WTC11 (cell line): ENCODE measurements at regions not wholly inside any gene's neighbourhood (a gene's known extent, or its start where the extent isn't known, plus 50 kb on each side); places are given as distances from the start of the nearest gene placed in this dataset.

Experiments used
- ATAC-seq: fragments of 200-7000 bp; cut with Tn5 transposase; 2 replicates; pipeline ENCODE4 v1.10.0; 2021; ENCODE audit warnings: mild to moderate bottlenecking, moderate library complexity
- CTCF ChIA-PET: fragments of 300-600 bp; sonication (Branson Sonifier 250); formaldehyde crosslinking; loops from one replicate; lab custom pipeline; 2021; ENCODE audit warnings: antibody characterized with exemption; lab: Charles Lee
- POLR2A ChIA-PET: fragments of 350-600 bp; sonication (Branson Sonifier 250); formaldehyde crosslinking; loops from one replicate; lab custom pipeline; 2021; ENCODE audit warnings: antibody characterized with exemption; lab: Charles Lee
- DNase-seq: peaks from one replicate; pipeline ENCODE4 v3.0.0; 2021; ENCODE audit warnings: low spot score
- H3K27ac Mint-ChIP-seq: 2 replicates; pipeline ENCODE4 v1.8.0; 2021; ENCODE audit warnings: mixed read lengths
- H3K27me3 Mint-ChIP-seq: 2 replicates; pipeline ENCODE4 v1.8.0; 2021; ENCODE audit warnings: low read depth, mild to moderate bottlenecking, moderate library complexity, mixed read lengths
- H3K36me3 Mint-ChIP-seq: 2 replicates; pipeline ENCODE4 v1.8.0; 2021; ENCODE audit warnings: mixed read lengths
- H3K4me1 Mint-ChIP-seq: 2 replicates; pipeline ENCODE4 v1.8.0; 2022; ENCODE audit warnings: mixed read lengths
- H3K4me3 Mint-ChIP-seq: 2 replicates; pipeline ENCODE4 v1.8.0; 2021; ENCODE audit warnings: mild to moderate bottlenecking, moderate library complexity, mixed read lengths
- H3K9me3 Mint-ChIP-seq: 2 replicates; pipeline ENCODE4 v1.8.0; 2021; ENCODE audit warnings: mixed read lengths
- CREM ChIP-seq: sonication (generic); formaldehyde crosslinking; IDR thresholded peaks from 2 replicates; pipeline ENCODE4 v1.8.1; 2022; ENCODE audit warnings: mild to moderate bottlenecking, missing genetic modification reagents, moderate library complexity
- ELF4 ChIP-seq: sonication (generic); formaldehyde crosslinking; IDR thresholded peaks from 2 replicates; pipeline ENCODE4 v1.8.1; 2022; ENCODE audit warnings: low read depth, mild to moderate bottlenecking, moderate library complexity, missing genetic modification reagents
- FOXP1 ChIP-seq: sonication (generic); formaldehyde crosslinking; IDR thresholded peaks from 2 replicates; pipeline ENCODE4 v1.8.0; 2022; ENCODE audit warnings: missing genetic modification reagents, mild to moderate bottlenecking, moderate library complexity, borderline replicate concordance
- GRHL2 ChIP-seq: fragments of 250-450 bp; sonication (Bioruptor Pico); IDR thresholded peaks from 2 replicates; pipeline ENCODE4 v1.8.0; 2022; ENCODE audit warnings: mild to moderate bottlenecking, moderate library complexity; ENCODE audit not compliant: insufficient replicate concordance, severe bottlenecking
- GTF2I ChIP-seq: fragments of 250-450 bp; sonication (Bioruptor Pico); conservative IDR thresholded peaks from 2 replicates; pipeline ENCODE4 v1.4.0; 2021; ENCODE audit warnings: mild to moderate bottlenecking
- IRF2 ChIP-seq: sonication (generic); formaldehyde crosslinking; IDR thresholded peaks from 2 replicates; pipeline ENCODE4 v1.8.0; 2022; ENCODE audit warnings: low read depth, missing genetic modification reagents, borderline replicate concordance
- MXD4 ChIP-seq: fragments of 250-450 bp; sonication (Bioruptor Pico); IDR thresholded peaks from 2 replicates; pipeline ENCODE4 v1.8.0; 2021; ENCODE audit warnings: mild to moderate bottlenecking, moderate library complexity, borderline replicate concordance
- NFE2L1 ChIP-seq: sonication (generic); formaldehyde crosslinking; IDR thresholded peaks from 2 replicates; pipeline ENCODE4 v1.8.1; 2023; ENCODE audit warnings: missing genetic modification reagents
- PRDM15 ChIP-seq: sonication (generic); formaldehyde crosslinking; IDR thresholded peaks from 2 replicates; pipeline ENCODE4 v1.8.0; 2022; ENCODE audit warnings: missing genetic modification reagents
- PREB ChIP-seq: sonication (generic); formaldehyde crosslinking; IDR thresholded peaks from 2 replicates; pipeline ENCODE4 v1.8.1; 2022; ENCODE audit warnings: mild to moderate bottlenecking, missing genetic modification reagents, moderate library complexity, borderline replicate concordance
- SMAD3 ChIP-seq: sonication (generic); formaldehyde crosslinking; IDR thresholded peaks from 2 replicates; pipeline ENCODE4 v1.8.0; 2022; ENCODE audit warnings: missing genetic modification reagents, mild to moderate bottlenecking, borderline replicate concordance
- SOX15 ChIP-seq: fragments of 250-450 bp; sonication (Bioruptor Pico); IDR thresholded peaks from 2 replicates; pipeline ENCODE4 v1.9.0; 2021; ENCODE audit warnings: mild to moderate bottlenecking
- ZBTB21 ChIP-seq: sonication (generic); formaldehyde crosslinking; IDR thresholded peaks from 2 replicates; pipeline ENCODE4 v1.8.1; 2023; ENCODE audit warnings: mild to moderate bottlenecking, missing genetic modification reagents, borderline replicate concordance
- ZNF121 ChIP-seq: sonication (generic); formaldehyde crosslinking; IDR thresholded peaks from 2 replicates; pipeline ENCODE4 v1.8.0; 2023; ENCODE audit warnings: missing genetic modification reagents
- ZNF138 ChIP-seq: sonication (generic); formaldehyde crosslinking; conservative IDR thresholded peaks from 2 replicates; pipeline ENCODE4 v1.8.1; 2022; ENCODE audit warnings: mild to moderate bottlenecking, moderate library complexity, missing genetic modification reagents
- ZNF219 ChIP-seq: sonication (generic); formaldehyde crosslinking; IDR thresholded peaks from 2 replicates; pipeline ENCODE4 v1.8.0; 2023; ENCODE audit warnings: missing genetic modification reagents, mild to moderate bottlenecking, borderline replicate concordance
- ZNF263 ChIP-seq: sonication (generic); formaldehyde crosslinking; IDR thresholded peaks from 2 replicates; pipeline ENCODE4 v1.8.1; 2022; ENCODE audit warnings: low read depth, mild to moderate bottlenecking, moderate library complexity, missing genetic modification reagents
- ZNF317 ChIP-seq: sonication (generic); formaldehyde crosslinking; IDR thresholded peaks from 2 replicates; pipeline ENCODE4 v1.8.1; 2023; ENCODE audit warnings: low read depth, mild to moderate bottlenecking, moderate library complexity, missing genetic modification reagents, borderline replicate concordance
- ZNF532 ChIP-seq: fragments of 250-450 bp; sonication (Bioruptor Pico); IDR thresholded peaks from 2 replicates; pipeline ENCODE4 v1.9.0; 2021; ENCODE audit warnings: mild to moderate bottlenecking, borderline replicate concordance
- ZNF671 ChIP-seq: fragments of 250-450 bp; sonication (Bioruptor Pico); IDR thresholded peaks from 2 replicates; pipeline ENCODE4 v1.8.0; 2021; ENCODE audit warnings: mild to moderate bottlenecking
- TF ChIP-seq, protein P1 (sequence below): sonication (generic); formaldehyde crosslinking; IDR thresholded peaks from 2 replicates; pipeline ENCODE4 v1.8.1; 2022; ENCODE audit warnings: low read depth, mild to moderate bottlenecking, moderate library complexity, missing genetic modification reagents, borderline replicate concordance

- TF ChIP-seq CREM (CRISPR knock-in tag) (no peak), NFE2L1 (no peak), ZBTB21 (CRISPR knock-in tag) (no peak), ZNF532 (CRISPR knock-in tag) (no peak), FOXP1 (no peak), PRDM15 (no peak), SMAD3 (no peak), ZNF317 (no peak), GTF2I (CRISPR knock-in tag) (no peak), SOX15 (CRISPR knock-in tag) (no peak)
- TF ChIP-seq, protein P1, sequence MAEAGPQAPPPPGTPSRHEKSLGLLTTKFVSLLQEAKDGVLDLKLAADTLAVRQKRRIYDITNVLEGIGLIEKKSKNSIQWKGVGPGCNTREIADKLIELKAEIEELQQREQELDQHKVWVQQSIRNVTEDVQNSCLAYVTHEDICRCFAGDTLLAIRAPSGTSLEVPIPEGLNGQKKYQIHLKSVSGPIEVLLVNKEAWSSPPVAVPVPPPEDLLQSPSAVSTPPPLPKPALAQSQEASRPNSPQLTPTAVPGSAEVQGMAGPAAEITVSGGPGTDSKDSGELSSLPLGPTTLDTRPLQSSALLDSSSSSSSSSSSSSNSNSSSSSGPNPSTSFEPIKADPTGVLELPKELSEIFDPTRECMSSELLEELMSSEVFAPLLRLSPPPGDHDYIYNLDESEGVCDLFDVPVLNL, result no peak
- no peaks in the 10 kb centered on the region for H3K27me3 Mint-ChIP-seq
- ATAC-seq (no peak), DNase-seq (no peak)
- no peaks in the 10 kb centered on the region for H3K36me3 Mint-ChIP-seq
- ChIA-PET CTCF (no interaction called here), POLR2A (no interaction called here)
- H3K9me3 Mint-ChIP-seq, result no peaks in the 10 kb centered on the region
- no peak overlapping the region for H3K4me3 Mint-ChIP-seq
- no peaks in the 10 kb centered on the region for H3K4me1 Mint-ChIP-seq
- no peak overlapping the region for H3K27ac Mint-ChIP-seq
These were observed 54.7 kb upstream of the PRDM8 start for GRCh38 chr4:80142394-80143306.

DNA sequence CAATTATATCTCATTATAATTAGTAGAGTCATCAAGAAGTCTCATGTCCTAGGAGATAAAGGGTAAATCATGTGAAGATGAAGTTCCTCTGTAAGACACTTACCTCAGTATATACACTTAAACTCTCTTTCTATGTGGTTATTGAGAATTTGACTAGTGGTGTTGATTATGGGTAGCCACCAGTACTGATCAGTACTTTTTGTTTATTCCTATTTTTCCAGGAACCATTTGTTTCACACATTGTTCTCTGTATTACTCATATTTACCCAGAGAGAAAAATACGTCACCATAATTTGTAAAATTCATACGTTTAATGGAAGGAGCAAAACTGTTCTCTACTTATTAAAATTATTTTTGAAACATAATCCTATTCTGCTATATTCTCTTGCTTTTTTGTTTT, 55.8 kb upstream of the PRDM8 start:
- no peak for DNase-seq
- H3K4me3 Mint-ChIP-seq, result no peak overlapping the region
- POLR2A ChIA-PET, result no interaction called here
- no peaks in the 10 kb centered on the region for H3K27me3 Mint-ChIP-seq
- CTCF ChIA-PET, result no interaction called here
- ATAC-seq, result no peak
- no peak for TF ChIP-seq ELF4 (CRISPR knock-in tag)
- TF ChIP-seq, all 79 proteins: peak for 0
- Mint-ChIP-seq H3K4me1 (no peaks in the 10 kb centered on the region), H3K36me3 (no peaks in the 10 kb centered on the region), H3K9me3 (no peaks in the 10 kb centered on the region), H3K27ac (no peak overlapping the region)

DNA sequence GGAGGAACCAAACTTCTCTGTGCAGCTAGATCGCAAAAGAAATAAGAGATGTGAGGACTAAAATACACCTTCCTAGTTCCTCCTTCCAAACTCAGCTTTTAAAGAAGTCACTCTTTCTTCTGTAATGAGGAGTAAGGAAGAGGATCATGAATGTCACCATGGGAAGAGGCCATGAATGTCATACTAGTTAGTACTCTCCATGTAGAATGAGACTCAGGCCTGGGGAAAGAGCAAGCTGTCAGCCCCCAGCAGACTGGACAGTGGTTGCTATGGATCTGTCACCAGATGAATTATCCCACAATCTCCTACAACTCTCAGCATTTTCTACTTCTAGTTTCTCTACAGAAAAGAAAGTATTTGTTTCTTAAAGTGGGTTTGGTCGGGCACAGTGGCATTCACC, 57.1 kb upstream of the PRDM8 start:
- ChIA-PET POLR2A (no interaction called here), CTCF (no interaction called here)
- H3K9me3 Mint-ChIP-seq, result no peaks in the 10 kb centered on the region
- no peaks in the 10 kb centered on the region for H3K36me3 Mint-ChIP-seq
- no peak for ATAC-seq
- no peak overlapping the region for H3K4me3 Mint-ChIP-seq
- H3K4me1 Mint-ChIP-seq, result no peaks in the 10 kb centered on the region
- no peak overlapping the region for H3K27ac Mint-ChIP-seq
- H3K27me3 Mint-ChIP-seq, result no peaks in the 10 kb centered on the region
- no peak for DNase-seq
- TF ChIP-seq IRF2 (CRISPR knock-in tag) (no peak), ZNF138 (CRISPR knock-in tag) (no peak), ZNF121 (CRISPR knock-in tag) (no peak), ELF4 (CRISPR knock-in tag) (no peak), PREB (CRISPR knock-in tag) (no peak), ZNF263 (no peak), GRHL2 (no peak), ZNF671 (CRISPR knock-in tag) (no peak), ZNF219 (no peak), MXD4 (CRISPR knock-in tag) (no peak)
